ENCODE measurements at regions not wholly inside any gene's neighbourhood (a gene's known extent, or its start where the extent isn't known, plus 50 kb on each side); places are given as distances from the start of the nearest gene placed in this dataset.
"Not testable (repeated sequence)": the region's sequence is repeated elsewhere in the genome, so short reads cannot be mapped to it uniquely, and the experiment has no call there.

GRCh38 chr7:65749039-65749438 is 123.8 kb upstream of the VKORC1L1 start:
- Mint-ChIP-seq H3K9me3 (no peaks in the 10 kb centered on the region), H3K4me3 (no peak overlapping the region), H3K27ac (no peak overlapping the region), H3K4me1 (peaks cover 12 to 30% (median 21%) of the 10 kb centered on the region in 3 donors), H3K36me3 (no peaks in the 10 kb centered on the region), H3K27me3 (no peaks in the 10 kb centered on the region)
- ChIA-PET POLR2A (interaction anchor here in 1 of 2 donors (0.6 kb wide), 1 partner anchor 932 kb away, joined by 3 read pairs; no protein-coding TSS in a partner anchor), CTCF (interaction anchor here in 1 of 2 donors (0.7 kb wide), 1 partner anchor 317 kb away, joined by 4 read pairs; no protein-coding TSS in a partner anchor)
- Histone ChIP-seq H3K9me3 (no peaks in the 10 kb centered on the region), H3K4me3 (ENCODE audit: control insufficient read depth in 1 of 2, extremely low read depth in 1 of 2, low read length in 1 of 2) (no peak overlapping the region), H3K27me3 (replicated peaks in 1 of 2; ENCODE audit: control insufficient read depth in 2 of 2, extremely low read depth in 1 of 2, insufficient read depth in 2 of 2, low read length in 1 of 2) (no peaks in the 10 kb centered on the region), H3K4me1 (ENCODE audit: control insufficient read depth in 1 of 2, extremely low read depth in 1 of 2, insufficient read depth in 2 of 2, low read length in 2 of 2) (peaks cover 5 to 23% of the 10 kb centered on the region in 2 experiments), H3K36me3 (ENCODE audit: control insufficient read depth in 2 of 2, extremely low read depth in 1 of 2, insufficient read depth in 1 of 2, low read length in 1 of 2) (no peaks in the 10 kb centered on the region), H3K27ac (ENCODE audit: low read length) (no peak overlapping the region)
- ATAC-seq (replicated peaks in 1 of 4) (no peak), DNase-seq (no peak)
- 100% methylated on average over 2 of the region's 4 CpGs for WGBS (ENCODE audit: insufficient coverage)

- Histone ChIP-seq H3K27me3 (replicated peaks in 1 of 2; ENCODE audit: control insufficient read depth in 2 of 2, extremely low read depth in 1 of 2, insufficient read depth in 2 of 2, low read length in 1 of 2) (no peaks in the 10 kb centered on the region), H3K4me3 (ENCODE audit: control insufficient read depth in 1 of 2, extremely low read depth in 1 of 2, low read length in 1 of 2) (no peak overlapping the region), H3K36me3 (ENCODE audit: control insufficient read depth in 2 of 2, extremely low read depth in 1 of 2, insufficient read depth in 1 of 2, low read length in 1 of 2) (peaks cover 0 to under 1% of the 10 kb centered on the region in 2 donors), H3K9me3 (no peaks in the 10 kb centered on the region), H3K4me1 (ENCODE audit: control insufficient read depth in 1 of 2, extremely low read depth in 1 of 2, insufficient read depth in 2 of 2, low read length in 2 of 2) (peaks cover 5 to 23% of the 10 kb centered on the region in 2 experiments), H3K27ac (ENCODE audit: low read length) (no peak overlapping the region)
- DNase-seq (no peak), ATAC-seq (replicated peaks in 1 of 4) (no peak)
- Mint-ChIP-seq H3K27ac (no peak overlapping the region), H3K4me3 (peak overlapping the region in 2 of 3 donors; percentile 21 to 90), H3K27me3 (no peaks in the 10 kb centered on the region), H3K36me3 (no peaks in the 10 kb centered on the region), H3K4me1 (peaks cover 12 to 34% (median 21%) of the 10 kb centered on the region in 3 donors), H3K9me3 (no peaks in the 10 kb centered on the region)
- WGBS (ENCODE audit: insufficient coverage), result 95% methylated on average over 6 of the region's 12 CpGs
- ChIA-PET CTCF (no interaction called here), POLR2A (interaction anchor here in 1 of 2 donors (0.6 kb wide), 1 partner anchor 1169 kb away, joined by 3 read pairs; no protein-coding TSS in a partner anchor)
Measured at GRCh38 chr7:65749518-65749917, 123.4 kb upstream of the VKORC1L1 start.

- Mint-ChIP-seq H3K9me3 (no peaks in the 10 kb centered on the region), H3K27ac (peak overlapping the region; percentile 83 to 91), H3K4me1 (peaks cover 12 to 39% (median 27%) of the 10 kb centered on the region in 3 donors), H3K27me3 (no peaks in the 10 kb centered on the region), H3K4me3 (peak overlapping the region; percentile 90 to 93 (median 91)), H3K36me3 (no peaks in the 10 kb centered on the region)
- Histone ChIP-seq H3K4me3 (ENCODE audit: control insufficient read depth in 1 of 2, extremely low read depth in 1 of 2, low read length in 1 of 2) (peak overlapping the region; percentile 84 to 98), H3K4me1 (ENCODE audit: control insufficient read depth in 1 of 2, extremely low read depth in 1 of 2, insufficient read depth in 2 of 2, low read length in 2 of 2) (peaks cover 5 to 23% of the 10 kb centered on the region in 2 experiments), H3K9me3 (no peaks in the 10 kb centered on the region), H3K36me3 (ENCODE audit: control insufficient read depth in 2 of 2, extremely low read depth in 1 of 2, insufficient read depth in 1 of 2, low read length in 1 of 2) (peaks cover 0 to 2% of the 10 kb centered on the region in 2 donors), H3K27ac (ENCODE audit: low read length) (peak overlapping the region; percentile 51), H3K27me3 (replicated peaks in 1 of 2; ENCODE audit: control insufficient read depth in 2 of 2, extremely low read depth in 1 of 2, insufficient read depth in 2 of 2, low read length in 1 of 2) (no peaks in the 10 kb centered on the region)
- DNase-seq, result peak; percentile 65 to 90 (median 81)
- ATAC-seq (replicated peaks in 1 of 4), result peak; percentile 97 to 99 (median 99)
- ChIA-PET CTCF (interaction anchor here in 1 of 2 donors (0.5 to 0.9 kb wide), 2 partner anchors 19 to 1245 kb away, joined by 3 read pairs; partner anchors contain the start of gene SBDS), POLR2A (interaction anchor here in 1 of 2 donors (0.6 to 0.7 kb wide), 2 partner anchors 878 to 1822 kb away, joined by 5 to 6 read pairs; partner anchors contain the start of gene KCTD7)
- WGBS (ENCODE audit: insufficient coverage), result under 1% methylated on average over 60 of the region's 69 CpGs
Measured at GRCh38 chr7:65750511-65751344, 122.1 kb upstream of the VKORC1L1 start.

- Mint-ChIP-seq H3K36me3 (peaks cover 12% of the 10 kb centered on the region), H3K4me1 (peaks cover 12 to 40% (median 32%) of the 10 kb centered on the region in 3 donors)
- H3K9me3 Mint-ChIP-seq; H3K9me3 ChIP-seq; H3K4me3 ChIP-seq (ENCODE audit: control insufficient read depth in 1 of 2, extremely low read depth in 1 of 2, low read length in 1 of 2); H3K27me3 Mint-ChIP-seq; ATAC-seq (replicated peaks in 1 of 4); CTCF ChIA-PET; H3K27ac ChIP-seq (ENCODE audit: low read length); H3K27ac Mint-ChIP-seq; H3K4me3 Mint-ChIP-seq; POLR2A ChIA-PET; H3K27me3 ChIP-seq (replicated peaks in 1 of 2; ENCODE audit: control insufficient read depth in 2 of 2, extremely low read depth in 1 of 2, insufficient read depth in 2 of 2, low read length in 1 of 2); DNase-seq; H3K36me3 ChIP-seq (ENCODE audit: control insufficient read depth in 2 of 2, extremely low read depth in 1 of 2, insufficient read depth in 1 of 2, low read length in 1 of 2): not testable (repeated sequence)
- peaks cover 5 to 23% of the 10 kb centered on the region in 2 experiments for H3K4me1 ChIP-seq (ENCODE audit: control insufficient read depth in 1 of 2, extremely low read depth in 1 of 2, insufficient read depth in 2 of 2, low read length in 2 of 2)
- WGBS (ENCODE audit: insufficient coverage), result no CpG with 5 or more reads among the region's 5 CpGs
Measured at GRCh38 chr7:65754070-65754469, 118.8 kb upstream of the VKORC1L1 start.

GRCh38 chr7:65758991-65759390 is 113.9 kb upstream of the VKORC1L1 start:
- H3K27me3 ChIP-seq (replicated peaks in 1 of 2; ENCODE audit: control insufficient read depth in 2 of 2, extremely low read depth in 1 of 2, insufficient read depth in 2 of 2, low read length in 1 of 2); H3K4me3 ChIP-seq (ENCODE audit: control insufficient read depth in 1 of 2, extremely low read depth in 1 of 2, low read length in 1 of 2); H3K9me3 Mint-ChIP-seq; DNase-seq; H3K4me3 Mint-ChIP-seq; H3K4me1 ChIP-seq (ENCODE audit: control insufficient read depth in 1 of 2, extremely low read depth in 1 of 2, insufficient read depth in 2 of 2, low read length in 2 of 2); H3K27me3 Mint-ChIP-seq; CTCF ChIA-PET; ATAC-seq (replicated peaks in 1 of 4); H3K27ac ChIP-seq (ENCODE audit: low read length); H3K9me3 ChIP-seq; POLR2A ChIA-PET: not testable (repeated sequence)
- WGBS (ENCODE audit: insufficient coverage), result no CpG with 5 or more reads among the region's 1 CpG
- Mint-ChIP-seq H3K36me3 (peaks cover 23% of the 10 kb centered on the region), H3K27ac (peak overlapping the region in 1 of 2 donors; percentile 48), H3K4me1 (peaks cover under 1 to 19% (median 17%) of the 10 kb centered on the region in 3 donors)
- peaks cover 0 to 20% of the 10 kb centered on the region in 2 donors for H3K36me3 ChIP-seq (ENCODE audit: control insufficient read depth in 2 of 2, extremely low read depth in 1 of 2, insufficient read depth in 1 of 2, low read length in 1 of 2)

GRCh38 chr7:65762712-65763111 is 110.2 kb upstream of the VKORC1L1 start:
- H3K27me3 ChIP-seq (replicated peaks in 1 of 2; ENCODE audit: control insufficient read depth in 2 of 2, extremely low read depth in 1 of 2, insufficient read depth in 2 of 2, low read length in 1 of 2); H3K27ac ChIP-seq (ENCODE audit: low read length); H3K9me3 Mint-ChIP-seq; H3K27me3 Mint-ChIP-seq; H3K4me3 Mint-ChIP-seq; POLR2A ChIA-PET; CTCF ChIA-PET; H3K4me3 ChIP-seq (ENCODE audit: control insufficient read depth in 1 of 2, extremely low read depth in 1 of 2, low read length in 1 of 2); H3K9me3 ChIP-seq; H3K4me1 ChIP-seq (ENCODE audit: control insufficient read depth in 1 of 2, extremely low read depth in 1 of 2, insufficient read depth in 2 of 2, low read length in 2 of 2); DNase-seq: not testable (repeated sequence)
- H3K36me3 Mint-ChIP-seq, result peaks cover 21% of the 10 kb centered on the region
- peak overlapping the region; percentile 72 to 77 for H3K27ac Mint-ChIP-seq
- WGBS (ENCODE audit: insufficient coverage), result no CpG with 5 or more reads among the region's 3 CpGs
- H3K4me1 Mint-ChIP-seq, result peaks cover 7 to 11% (median 9%) of the 10 kb centered on the region in 3 donors
- ATAC-seq (replicated peaks in 1 of 4), result peak in 2 of 4 experiments; percentile 50 to 53
- peaks cover 0 to 15% of the 10 kb centered on the region in 2 donors for H3K36me3 ChIP-seq (ENCODE audit: control insufficient read depth in 2 of 2, extremely low read depth in 1 of 2, insufficient read depth in 1 of 2, low read length in 1 of 2)
